ENCODE measurements at regions not wholly inside any gene's neighbourhood (a gene's known extent, or its start where the extent isn't known, plus 50 kb on each side); places are given as distances from the start of the nearest gene placed in this dataset.

GRCh38 chr2:14475994-14476393 is 156.5 kb upstream of the LRATD1 start:
- TF ChIP-seq DPF2 (IDR thresholded peaks at IDR 0.05) (no peak), PRDM10 (IDR thresholded peaks at IDR 0.05; ENCODE audit: partially characterized antibody) (no peak), PURB (CRISPR knock-in tag; IDR thresholded peaks at IDR 0.05; ENCODE audit: low read depth) (no peak), E2F4 (CRISPR knock-in tag; IDR thresholded peaks at IDR 0.05; ENCODE audit: low read depth) (no peak), NR2F6 (CRISPR knock-in tag; IDR thresholded peaks at IDR 0.05) (no peak), UBTF (IDR thresholded peaks at IDR 0.05; ENCODE audit: borderline replicate concordance in 1 of 2, low read depth in 2 of 2, low read length in 2 of 2) (no peak), CBFB (CRISPR knock-in tag; IDR thresholded peaks at IDR 0.05) (no peak), MAX (CRISPR knock-in tag; IDR thresholded peaks at IDR 0.05) (no peak), CHD4 (IDR thresholded peaks at IDR 0.05; ENCODE audit: insufficient read depth, insufficient replicate concordance, low read depth, low read length, poor library complexity, severe bottlenecking) (no peak), ZNF174 (CRISPR knock-in tag; IDR thresholded peaks at IDR 0.05) (no peak), ATF3 (IDR thresholded peaks at IDR 0.05) (no peak), ATF3 (CRISPR knock-in tag; conservative IDR thresholded peaks at IDR 0.05) (no peak), POLR2A (conservative IDR thresholded peaks at IDR 0.05) (no peak)
